HepG2 (cell line): ENCODE measurements at regions not wholly inside any gene's neighbourhood (a gene's known extent, or its start where the extent isn't known, plus 50 kb on each side); places are given as distances from the start of the nearest gene placed in this dataset.

Source experiments
- ATAC-seq: fragments of 200-7000 bp; cut with Tn5 transposase; 3 replicates; pipeline ENCODE4 v1.9.1; 2020; ENCODE audit warnings: mild to moderate bottlenecking, moderate library complexity
- BruUV-seq: library from RNA; stranded (reverse); fragments of 400-500 nt; replicated peaks from 2 replicates; lab custom pipeline; 2021; lab: Mats Ljungman, UMichigan
- CTCF ChIA-PET: fragments of 300-600 bp; formaldehyde crosslinking; extraction: SDS; loops from one replicate; lab custom pipeline; 2021; ENCODE audit warnings: low total read pairs, inconsistent platforms, low intra/inter-chr PET ratio; lab: Yijun Ruan, JAX
- POLR2A ChIA-PET: fragments of 350-600 bp; sonication (Branson Sonifier 250); formaldehyde crosslinking; loops from one replicate; lab custom pipeline; 2020; ENCODE audit warnings: antibody characterized with exemption, inconsistent platforms; lab: Yijun Ruan, JAX
- DNase-seq: peaks from one replicate; pipeline ENCODE4 v3.0.0-alpha.2; 2015; ENCODE audit warnings: low spot score
- FAIRE-seq: peaks from 3 replicates; lab custom pipeline; 2011; peaks lifted over from hg19 to GRCh38; lab: Jason Lieb, UNC
- H2AFZ ChIP-seq: one replicate; pipeline ENCODE4 v1.6.1; 2011; ENCODE audit warnings: low read length, inconsistent platforms
- H3K27ac ChIP-seq: fragments of 300-600 bp; 3 replicates; pipeline ENCODE4 v1.8.0; 2011; ENCODE audit warnings: mixed run types, mild to moderate bottlenecking, mixed read lengths, low read length, inconsistent platforms; ENCODE audit not compliant: insufficient read depth; ENCODE audit errors: extremely low read length
- H3K27me3 ChIP-seq, 2 experiments: fragments of 200-600 bp in 1 of 2; 2 replicates in 1 of 2; 3 replicates in 1 of 2; pipeline versions ENCODE4 v1.6.0 to v1.8.0; 2011; ENCODE audit warnings: low read length in 2 of 2, mild to moderate bottlenecking in 2 of 2, moderate library complexity in 2 of 2, inconsistent platforms in 1 of 2; ENCODE audit not compliant: insufficient read depth in 2 of 2, control insufficient read depth in 1 of 2
- H3K36me3 ChIP-seq, 2 experiments: fragments of 200-600 bp in 1 of 2; replicated peaks in 1 of 2; 2 replicates in 1 of 2; 3 replicates in 1 of 2; pipeline versions ENCODE4 v1.5.1 to v1.8.0; 2011; ENCODE audit warnings: low read length in 2 of 2, inconsistent platforms in 1 of 2; ENCODE audit not compliant: insufficient read depth in 2 of 2, control insufficient read depth in 1 of 2
- H3K4me1 ChIP-seq: 2 replicates; pipeline ENCODE4 v1.5.1; 2012; ENCODE audit warnings: low read length, inconsistent platforms; ENCODE audit not compliant: insufficient read depth
- H3K4me2 ChIP-seq: 2 replicates; pipeline ENCODE4 v1.6.0; 2011; ENCODE audit warnings: low read depth, low read length, inconsistent platforms
- H3K4me3 ChIP-seq, 3 experiments: fragments of 200-600 bp in 1 of 3; sonication (generic), shearing (Covaris generic) in 1 of 3; replicated peaks in 1 of 3; 2 replicates each; pipeline ENCODE4 v1.5.1; 2011 to 2016; ENCODE audit warnings: low read length in 3 of 3, inconsistent platforms in 2 of 3, low read depth in 2 of 3, mild to moderate bottlenecking in 2 of 3, control low read depth in 1 of 3, mixed read lengths in 1 of 3; ENCODE audit not compliant: insufficient read depth in 1 of 3
- H3K79me2 ChIP-seq: one replicate; pipeline ENCODE4 v1.6.1; 2011; ENCODE audit warnings: low read length, inconsistent platforms; ENCODE audit not compliant: insufficient read depth
- H3K9ac ChIP-seq: 2 replicates; pipeline ENCODE4 v1.6.0; 2011; ENCODE audit warnings: mild to moderate bottlenecking, low read depth, low read length, inconsistent platforms; ENCODE audit not compliant: insufficient read depth
- H3K9me3 ChIP-seq: 2 replicates; pipeline ENCODE4 v1.5.1; 2012; ENCODE audit warnings: mild to moderate bottlenecking, low read length
- H4K20me1 ChIP-seq: 2 replicates; pipeline ENCODE4 v1.6.0; 2011; ENCODE audit warnings: inconsistent platforms, mild to moderate bottlenecking, low read length, moderate library complexity; ENCODE audit not compliant: insufficient read depth
- FOXC1 ChIP-seq: sonication (generic); formaldehyde crosslinking; IDR thresholded peaks from 2 replicates; pipeline ENCODE4 v1.8.0; 2022; ENCODE audit warnings: mild to moderate bottlenecking, missing genetic modification reagents, borderline replicate concordance
- KDM3A ChIP-seq: IDR thresholded peaks from 2 replicates; pipeline ENCODE4 v1.6.1; 2018; ENCODE audit warnings: low read depth, missing compliant biosample characterization
- TARDBP ChIP-seq: sonication (generic); formaldehyde crosslinking; IDR thresholded peaks from 2 replicates; pipeline ENCODE4 v1.8.0; 2022; ENCODE audit warnings: mild to moderate bottlenecking, missing genetic modification reagents
- TBX3 ChIP-seq: fragments of 450-650 bp; IDR thresholded peaks from 2 replicates; pipeline ENCODE4 v1.6.1; 2017; ENCODE audit warnings: antibody characterized with exemption, mild to moderate bottlenecking, inconsistent platforms, borderline replicate concordance
- ZBTB3 ChIP-seq: sonication (generic); formaldehyde crosslinking; IDR thresholded peaks from 2 replicates; pipeline ENCODE4 v1.4.0; 2020; ENCODE audit warnings: low read depth, mild to moderate bottlenecking, moderate library complexity, missing genetic modification reagents, borderline replicate concordance
- ZBTB4 ChIP-seq: sonication (generic); formaldehyde crosslinking; IDR thresholded peaks from 2 replicates; pipeline ENCODE4 v1.4.0; 2020; ENCODE audit warnings: missing genetic modification reagents, mild to moderate bottlenecking, borderline replicate concordance
- WGBS: methylation state at CpG from one replicate; pipeline ENCODE4 v1.1.6; 2017; ENCODE audit warnings: low lambda C conversion rate; 5-methylcytosine and 5-hydroxymethylcytosine counted together
- in situ Hi-C: cut with HindIII; loops from 2 replicates; pipeline ENCODE4 v1.10.0; 2017; ENCODE audit warnings: low pct_unique_long_range_greater_than_20kb; ENCODE audit not compliant: extremely low pct_ligation_motif_present
- intact Hi-C: fragments of 100-400 bp; cut with micrococcal nuclease; formaldehyde crosslinking; loops from one replicate; pipeline ENCODE4 v1.10.0; 2022; ENCODE audit not compliant: unreplicated experiment

GRCh38 chr3:187448674-187449073, 80.5 kb downstream of the RTP4 start (continued):
- no peak for TF ChIP-seq ZBTB4

DNA sequence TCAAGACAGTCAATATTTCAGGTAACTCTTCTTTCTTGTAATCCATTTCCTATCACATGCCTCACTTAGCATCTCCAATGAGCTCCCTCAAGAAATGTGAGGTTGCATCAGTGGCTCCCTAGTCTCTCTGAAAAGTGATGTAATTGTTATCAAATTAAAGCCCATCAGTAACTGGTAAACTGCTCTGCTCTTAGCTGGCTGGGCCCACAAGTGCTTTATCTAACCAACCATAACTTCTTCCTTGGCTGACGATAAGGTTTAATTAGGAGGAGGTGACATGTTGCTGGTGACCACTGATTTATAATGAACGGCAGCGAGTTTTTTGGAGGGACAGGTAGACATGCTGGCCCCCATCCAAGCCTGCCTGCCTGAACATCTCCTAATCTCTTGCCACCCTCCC, 79.6 kb downstream of the RTP4 start:
- H3K4me2 ChIP-seq, result no peak overlapping the region
- CTCF ChIA-PET, result no interaction called here
- H3K4me1 ChIP-seq, result no peaks in the 10 kb centered on the region
- no peaks in the 10 kb centered on the region for H3K79me2 ChIP-seq
- H3K9ac ChIP-seq, result no peak overlapping the region
- POLR2A ChIA-PET, result no interaction called here
- H2AFZ ChIP-seq, result no peak overlapping the region
- no peak for ATAC-seq
- in situ Hi-C loops (no loop called here), intact Hi-C loops (no loop called here)
- no peaks in the 10 kb centered on the region for H4K20me1 ChIP-seq
- BruUV-seq, result no TSS peak
- no peak overlapping the region for H3K4me3 ChIP-seq
- no peaks in the 10 kb centered on the region for H3K9me3 ChIP-seq
- FAIRE-seq, result no peak
- no peak overlapping the region for H3K27ac ChIP-seq
- 48% methylated on average over 2 of the region's 3 CpGs for WGBS
- no peaks in the 10 kb centered on the region for H3K27me3 ChIP-seq
- TF ChIP-seq TBX3 (no peak), FOXC1 (no peak), TARDBP (CRISPR knock-in tag) (no peak), ZBTB3 (CRISPR knock-in tag) (no peak), KDM3A (no peak)
- H3K36me3 ChIP-seq, result no peaks in the 10 kb centered on the region
- DNase-seq, result no peak
